COLO829 (cell line): ENCODE measurements at regions not wholly inside any gene's neighbourhood (a gene's known extent, or its start where the extent isn't known, plus 50 kb on each side); places are given as distances from the start of the nearest gene placed in this dataset.
A peak's percentile ranks its signal among the peaks of the same experiment; 100 is the strongest.

Source experiments
- DNase-seq: peaks from one replicate; pipeline ENCODE4 v3.0.0; 2012; ENCODE audit warnings: low spot score

- DNase-seq: peak; percentile 4
Measured at GRCh38 chr4:6523251-6523650, 50.8 kb upstream of the PPP2R2C start.

GRCh38 chr4:6524436-6524835, 50.6 kb upstream of the MAN2B2 start:
- no peak for DNase-seq
